Naive thymus-derived CD8-positive, alpha-beta T cell (primary cell): ENCODE measurements at regions not wholly inside any gene's neighbourhood (a gene's known extent, or its start where the extent isn't known, plus 50 kb on each side); places are given as distances from the start of the nearest gene placed in this dataset.

ENCODE experiments used
- ATAC-seq, 2 donors: fragments of 150-1000 bp; cut with Tn5 transposase in 1 of 2; sonication (Bioruptor Pico), chemical (Tn5 transposase) in 1 of 2; 1 replicate in 1 of 2; 2 replicates in 1 of 2; pipeline ENCODE4 v1.10.0; 2021; ENCODE audit warnings: mild to moderate bottlenecking in 2 of 2, moderate library complexity in 2 of 2
- POLR2A ChIA-PET: fragments of 350-600 bp; sonication (Branson Sonifier 250); formaldehyde crosslinking; loops from one replicate; lab custom pipeline; 2021; ENCODE audit warnings: antibody characterized with exemption; lab: Charles Lee
- DNase-seq, 10 donors: peaks; one replicate each; pipeline versions ENCODE4 v3.0.0 to v3.0.0-alpha.2; 2020 to 2022
- H3K27ac Mint-ChIP-seq, 10 donors: one replicate each; pipeline ENCODE4 v1.8.0; 2020 to 2022; ENCODE audit warnings: mild to moderate bottlenecking in 10 of 10, mixed read lengths in 10 of 10, moderate library complexity in 4 of 10, inconsistent platforms in 1 of 10
- H3K27me3 Mint-ChIP-seq, 5 donors: one replicate each; pipeline ENCODE4 v1.8.0; 2021 to 2022; ENCODE audit warnings: mixed read lengths in 5 of 5
- H3K36me3 Mint-ChIP-seq, 3 donors: one replicate each; pipeline ENCODE4 v1.8.0; 2020 to 2022; ENCODE audit warnings: mixed read lengths in 3 of 3, mild to moderate bottlenecking in 2 of 3, inconsistent platforms in 1 of 3
- H3K4me1 Mint-ChIP-seq, 4 donors: one replicate each; pipeline ENCODE4 v1.8.0; 2021 to 2022; ENCODE audit warnings: mixed read lengths in 4 of 4
- H3K4me3 Mint-ChIP-seq, 10 donors: one replicate each; pipeline ENCODE4 v1.8.0; 2020 to 2022; ENCODE audit warnings: mild to moderate bottlenecking in 10 of 10, mixed read lengths in 10 of 10, moderate library complexity in 6 of 10, inconsistent platforms in 1 of 10
- H3K9me3 Mint-ChIP-seq, 9 donors: one replicate each; pipeline ENCODE4 v1.8.0; 2020 to 2022; ENCODE audit warnings: mixed read lengths in 9 of 9, mild to moderate bottlenecking in 3 of 9, inconsistent platforms in 1 of 9, moderate library complexity in 1 of 9

- H3K27ac Mint-ChIP-seq = no peak overlapping the region
- H3K36me3 Mint-ChIP-seq = no peaks in the 10 kb centered on the region
- POLR2A ChIA-PET = no interaction called here
- ATAC-seq = no peak
- no peaks in the 10 kb centered on the region for H3K27me3 Mint-ChIP-seq
- peaks cover 0 to 20% (median 2%) of the 10 kb centered on the region in 9 donors for H3K9me3 Mint-ChIP-seq
- no peaks in the 10 kb centered on the region for H3K4me1 Mint-ChIP-seq
- no peak for DNase-seq
- H3K4me3 Mint-ChIP-seq = no peak overlapping the region
Observed at GRCh38 chr4:178275671-178276360, 833.6 kb upstream of the AGA start.

- POLR2A ChIA-PET = no interaction called here
- H3K27me3 Mint-ChIP-seq = no peaks in the 10 kb centered on the region
- no peaks in the 10 kb centered on the region for H3K36me3 Mint-ChIP-seq
- no peaks in the 10 kb centered on the region for H3K4me1 Mint-ChIP-seq
- H3K4me3 Mint-ChIP-seq = no peak overlapping the region
- ATAC-seq (no peak), DNase-seq (no peak)
- H3K9me3 Mint-ChIP-seq = peaks cover 0 to 15% (median 2%) of the 10 kb centered on the region in 9 donors
- H3K27ac Mint-ChIP-seq = no peak overlapping the region
Observed at GRCh38 chr4:178280362-178280761, 838.1 kb upstream of the AGA start.

- Mint-ChIP-seq H3K4me1 (no peaks in the 10 kb centered on the region), H3K27ac (no peak overlapping the region), H3K36me3 (no peaks in the 10 kb centered on the region), H3K27me3 (no peaks in the 10 kb centered on the region), H3K9me3 (peaks cover 0 to 26% (median 3%) of the 10 kb centered on the region in 9 donors), H3K4me3 (no peak overlapping the region)
- POLR2A ChIA-PET = no interaction called here
- no peak for ATAC-seq
- no peak for DNase-seq
Observed at GRCh38 chr4:178288462-178288861, 846.2 kb upstream of the AGA start.

- Mint-ChIP-seq H3K4me3 (no peak overlapping the region), H3K27me3 (no peaks in the 10 kb centered on the region), H3K9me3 (peaks cover 0 to 26% (median 3%) of the 10 kb centered on the region in 9 donors), H3K4me1 (no peaks in the 10 kb centered on the region), H3K27ac (no peak overlapping the region), H3K36me3 (no peaks in the 10 kb centered on the region)
- no peak for ATAC-seq
- DNase-seq = no peak
- POLR2A ChIA-PET = no interaction called here
Observed at GRCh38 chr4:178293601-178294000, 851.4 kb upstream of the AGA start.

- peaks cover 0 to 14% (median 3%) of the 10 kb centered on the region in 9 donors for H3K9me3 Mint-ChIP-seq
- no peaks in the 10 kb centered on the region for H3K4me1 Mint-ChIP-seq
- no peak overlapping the region for H3K4me3 Mint-ChIP-seq
- no peak for ATAC-seq
- no peak overlapping the region for H3K27ac Mint-ChIP-seq
- no peak for DNase-seq
- no peaks in the 10 kb centered on the region for H3K27me3 Mint-ChIP-seq
- no peaks in the 10 kb centered on the region for H3K36me3 Mint-ChIP-seq
- POLR2A ChIA-PET = no interaction called here
Observed at GRCh38 chr4:178296669-178297068, 854.4 kb upstream of the AGA start.

- H3K27me3 Mint-ChIP-seq = no peaks in the 10 kb centered on the region
- no peak overlapping the region for H3K27ac Mint-ChIP-seq
- DNase-seq = no peak
- H3K4me1 Mint-ChIP-seq = no peaks in the 10 kb centered on the region
- POLR2A ChIA-PET = no interaction called here
- H3K36me3 Mint-ChIP-seq = no peaks in the 10 kb centered on the region
- no peak for ATAC-seq
- no peak overlapping the region for H3K4me3 Mint-ChIP-seq
- H3K9me3 Mint-ChIP-seq = peaks cover 0 to 4% (median 0%) of the 10 kb centered on the region in 9 donors
Observed at GRCh38 chr4:178306565-178306964, 864.3 kb upstream of the AGA start.

GRCh38 chr4:178309890-178310289 lies 867.7 kb upstream of the AGA start:
- H3K9me3 Mint-ChIP-seq = peaks cover 0 to 3% (median 0%) of the 10 kb centered on the region in 9 donors
- H3K27me3 Mint-ChIP-seq = no peaks in the 10 kb centered on the region
- DNase-seq (no peak), ATAC-seq (no peak)
- no peak overlapping the region for H3K27ac Mint-ChIP-seq
- POLR2A ChIA-PET = no interaction called here
- no peak overlapping the region for H3K4me3 Mint-ChIP-seq
- no peaks in the 10 kb centered on the region for H3K36me3 Mint-ChIP-seq
- no peaks in the 10 kb centered on the region for H3K4me1 Mint-ChIP-seq

GRCh38 chr4:178311997-178312396 lies 869.8 kb upstream of the AGA start:
- POLR2A ChIA-PET = no interaction called here
- no peak overlapping the region for H3K4me3 Mint-ChIP-seq
- H3K36me3 Mint-ChIP-seq = no peaks in the 10 kb centered on the region
- peaks cover 0 to 2% (median 0%) of the 10 kb centered on the region in 9 donors for H3K9me3 Mint-ChIP-seq
- H3K27ac Mint-ChIP-seq = no peak overlapping the region
- DNase-seq (no peak), ATAC-seq (no peak)
- H3K27me3 Mint-ChIP-seq = no peaks in the 10 kb centered on the region
- no peaks in the 10 kb centered on the region for H3K4me1 Mint-ChIP-seq

- Mint-ChIP-seq H3K4me1 (no peaks in the 10 kb centered on the region), H3K27me3 (no peaks in the 10 kb centered on the region), H3K4me3 (no peak overlapping the region), H3K9me3 (peaks cover 0 to 7% (median 3%) of the 10 kb centered on the region in 9 donors), H3K36me3 (no peaks in the 10 kb centered on the region), H3K27ac (no peak overlapping the region)
- DNase-seq = no peak
- POLR2A ChIA-PET = no interaction called here
- ATAC-seq = no peak
Observed at GRCh38 chr4:178314287-178314686, 872.0 kb upstream of the AGA start.

- DNase-seq = no peak
- Mint-ChIP-seq H3K36me3 (peaks cover 0 to 4% (median 0%) of the 10 kb centered on the region in 3 donors), H3K4me3 (no peak overlapping the region), H3K4me1 (no peaks in the 10 kb centered on the region), H3K27me3 (no peaks in the 10 kb centered on the region), H3K9me3 (peaks cover 0 to 21% (median 17%) of the 10 kb centered on the region in 9 donors), H3K27ac (no peak overlapping the region)
- POLR2A ChIA-PET = no interaction called here
- ATAC-seq = no peak
Observed at GRCh38 chr4:178316211-178316610, 874.0 kb upstream of the AGA start.

GRCh38 chr4:178320003-178320402 lies 877.8 kb upstream of the AGA start:
- POLR2A ChIA-PET = no interaction called here
- H3K27me3 Mint-ChIP-seq = no peaks in the 10 kb centered on the region
- no peak overlapping the region for H3K4me3 Mint-ChIP-seq
- H3K27ac Mint-ChIP-seq = no peak overlapping the region
- ATAC-seq (no peak), DNase-seq (no peak)
- H3K9me3 Mint-ChIP-seq = peaks cover 0 to 39% (median 21%) of the 10 kb centered on the region in 9 donors
- H3K4me1 Mint-ChIP-seq = no peaks in the 10 kb centered on the region
- peaks cover 0 to 4% (median 0%) of the 10 kb centered on the region in 3 donors for H3K36me3 Mint-ChIP-seq

GRCh38 chr4:178322524-178323183 lies 880.4 kb upstream of the AGA start:
- no peaks in the 10 kb centered on the region for H3K27me3 Mint-ChIP-seq
- H3K4me1 Mint-ChIP-seq = no peaks in the 10 kb centered on the region
- H3K36me3 Mint-ChIP-seq = peaks cover 0 to 4% (median 0%) of the 10 kb centered on the region in 3 donors
- H3K27ac Mint-ChIP-seq = no peak overlapping the region
- DNase-seq (no peak), ATAC-seq (no peak)
- H3K4me3 Mint-ChIP-seq = no peak overlapping the region
- POLR2A ChIA-PET = no interaction called here
- H3K9me3 Mint-ChIP-seq = peaks cover 0 to 38% (median 17%) of the 10 kb centered on the region in 9 donors

GRCh38 chr4:178329226-178329872 lies 887.1 kb upstream of the AGA start:
- POLR2A ChIA-PET = no interaction called here
- Mint-ChIP-seq H3K36me3 (no peaks in the 10 kb centered on the region), H3K4me1 (no peaks in the 10 kb centered on the region), H3K4me3 (no peak overlapping the region), H3K27ac (no peak overlapping the region), H3K27me3 (no peaks in the 10 kb centered on the region), H3K9me3 (peaks cover 0 to 20% (median 4%) of the 10 kb centered on the region in 9 donors)
- no peak for ATAC-seq
- no peak for DNase-seq
